ENCODE measurements at regions not wholly inside any gene's neighbourhood (a gene's known extent, or its start where the extent isn't known, plus 50 kb on each side); places are given as distances from the start of the nearest gene placed in this dataset.
"Not testable (repeated sequence)": the region's sequence is repeated elsewhere in the genome, so short reads cannot be mapped to it uniquely, and the experiment has no call there.

DNA sequence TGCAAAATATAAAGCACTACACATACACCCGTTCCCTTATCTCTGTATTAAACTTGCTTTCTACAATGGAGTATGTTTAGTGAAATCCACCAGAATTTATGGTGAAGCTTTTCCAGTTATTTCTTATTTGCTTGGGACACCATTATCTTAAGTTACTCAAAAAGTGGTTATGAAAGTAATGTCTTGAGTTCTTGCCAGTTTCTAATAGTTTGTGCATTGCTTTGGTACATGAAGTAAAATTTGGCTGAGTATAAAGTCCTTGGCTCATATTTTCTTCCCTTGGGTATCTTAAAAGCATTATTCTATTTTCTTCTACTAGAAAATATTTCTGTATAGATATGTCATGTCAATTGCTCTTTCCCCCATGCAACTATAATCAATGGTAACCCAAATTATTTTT, 85.2 kb downstream of the POLR1F start:
- no peak for DNase-seq

DNA sequence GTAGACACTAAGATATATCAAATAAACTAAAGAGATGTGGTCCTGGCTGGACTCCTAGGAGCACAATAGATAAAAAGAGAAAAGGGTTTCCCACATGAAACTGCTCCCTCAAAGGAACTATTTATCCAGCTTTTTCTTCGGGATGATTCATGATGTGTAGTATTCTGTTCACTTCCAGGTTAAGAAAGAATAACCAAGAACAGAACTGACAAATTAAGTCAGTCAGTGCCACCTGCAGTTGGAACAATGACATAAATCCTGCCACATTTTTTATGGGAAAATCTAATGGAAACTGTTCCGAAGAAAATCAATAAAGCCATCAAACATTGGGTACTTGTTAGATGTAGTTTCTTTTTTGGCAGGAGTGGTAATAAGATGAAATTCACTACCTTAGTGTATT, 87.1 kb downstream of the POLR1F start:
- peak; percentile 18 for DNase-seq

DNA sequence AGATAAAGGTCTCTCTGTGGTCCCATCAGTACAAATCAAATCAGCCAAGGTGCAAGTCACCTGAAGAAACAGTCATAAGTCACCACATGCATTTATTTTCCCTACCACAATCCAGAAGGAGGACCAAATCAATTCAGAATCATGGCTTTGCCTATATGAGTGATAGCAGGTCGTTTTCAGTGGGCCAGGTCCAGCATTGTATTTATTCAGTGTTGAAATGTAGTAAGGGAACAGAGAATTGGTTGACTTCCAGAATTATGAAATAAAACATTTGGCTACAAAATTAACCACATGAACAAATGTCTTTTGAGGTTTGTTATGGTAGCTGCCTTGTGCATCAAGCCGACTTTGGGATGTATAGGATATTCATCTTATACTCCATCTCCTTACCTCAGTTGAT, 88.4 kb downstream of the POLR1F start:
- peak; percentile 4 for DNase-seq

DNA sequence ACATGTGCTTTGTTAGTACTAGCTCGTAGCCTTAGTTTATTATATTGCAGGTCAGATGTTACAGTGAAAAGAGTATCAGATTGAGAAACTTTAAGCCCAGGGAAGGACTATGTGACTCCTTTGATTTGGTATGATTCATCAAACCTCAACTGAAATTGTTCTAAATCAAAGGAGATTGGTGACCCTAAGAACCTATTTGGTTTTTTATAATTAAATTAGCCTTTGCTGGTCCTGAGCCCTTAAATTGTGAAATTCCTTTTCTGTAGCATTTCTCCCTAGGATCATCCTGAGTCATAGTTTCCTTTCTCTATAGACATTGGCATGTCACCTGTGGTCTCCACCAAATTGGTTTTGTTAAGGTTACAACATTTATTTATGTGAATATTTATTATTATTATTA, 89.7 kb downstream of the POLR1F start:
- DNase-seq: peak; percentile 3

DNA sequence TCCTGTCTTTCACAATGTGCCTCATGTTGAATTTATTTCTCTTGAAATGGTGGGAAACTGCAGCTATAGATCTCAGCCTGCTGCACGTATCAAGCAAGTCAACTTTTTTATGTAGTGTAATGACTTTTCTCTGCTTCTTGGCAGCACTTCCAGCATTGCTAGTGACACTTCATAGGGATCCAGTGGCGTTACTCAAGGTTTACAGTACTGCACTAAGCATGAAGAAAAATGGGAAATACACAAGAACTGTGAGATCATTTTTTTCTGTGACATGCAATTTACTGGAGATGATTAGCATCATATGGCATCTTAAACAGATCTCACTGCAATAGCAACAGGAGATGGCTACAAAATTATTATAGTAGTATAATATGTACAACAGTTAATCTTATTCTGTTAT, 90.9 kb downstream of the POLR1F start:
- no peak for DNase-seq

DNA sequence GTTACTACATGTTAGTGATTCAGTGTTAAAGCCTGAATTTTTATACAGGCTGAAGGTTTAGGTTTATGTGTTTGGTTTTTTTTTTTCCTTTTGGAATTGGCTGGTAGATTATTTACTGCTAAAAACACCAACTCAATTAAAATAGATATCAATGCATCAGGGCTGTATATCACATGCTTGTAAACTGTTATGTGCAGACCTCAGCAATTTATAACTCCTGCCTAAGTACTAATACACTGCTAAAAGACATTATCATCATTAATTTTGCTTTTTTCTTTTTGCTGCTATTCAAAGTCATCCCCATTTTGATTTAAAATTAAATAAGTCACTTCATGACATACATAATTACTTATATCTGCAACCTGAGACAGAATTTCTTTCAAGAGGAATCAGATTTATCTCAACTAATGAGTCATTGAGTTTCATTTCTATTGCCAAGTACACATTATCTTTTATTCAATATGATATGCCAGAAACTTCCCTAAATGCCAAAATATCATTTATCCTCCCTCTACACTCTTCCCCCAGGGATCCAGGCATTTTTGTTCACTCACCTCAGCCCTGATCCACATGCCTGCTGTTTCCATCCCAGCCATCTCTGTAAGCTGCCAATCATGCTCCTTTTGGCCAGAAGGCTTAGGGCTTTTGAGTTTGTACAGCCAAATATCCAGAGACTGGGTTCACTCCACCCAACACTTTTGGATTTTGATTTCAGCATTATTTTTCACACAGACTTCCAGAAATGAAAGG, 98.5 kb downstream of the POLR1F start:
- DNase-seq: no peak

DNA sequence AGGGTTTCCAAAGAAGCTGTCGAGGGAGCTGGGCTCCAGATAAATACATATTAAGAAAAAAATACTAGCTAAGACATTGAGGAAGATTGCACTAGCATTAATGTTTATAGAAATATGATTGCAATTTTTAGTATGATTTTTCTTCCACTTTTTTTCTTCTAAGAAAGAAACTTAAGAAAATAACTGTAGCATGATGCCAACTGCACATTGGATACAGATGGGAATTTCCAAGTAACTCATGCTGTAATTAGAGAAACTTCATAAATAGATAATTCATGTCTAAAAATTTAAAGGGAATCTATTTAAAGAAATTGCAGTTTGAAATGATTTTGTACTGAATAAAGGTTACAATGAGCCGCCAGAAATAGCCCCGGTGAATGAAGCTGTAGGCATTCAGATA, 119.4 kb downstream of the POLR1F start:
- no peak for DNase-seq

DNA sequence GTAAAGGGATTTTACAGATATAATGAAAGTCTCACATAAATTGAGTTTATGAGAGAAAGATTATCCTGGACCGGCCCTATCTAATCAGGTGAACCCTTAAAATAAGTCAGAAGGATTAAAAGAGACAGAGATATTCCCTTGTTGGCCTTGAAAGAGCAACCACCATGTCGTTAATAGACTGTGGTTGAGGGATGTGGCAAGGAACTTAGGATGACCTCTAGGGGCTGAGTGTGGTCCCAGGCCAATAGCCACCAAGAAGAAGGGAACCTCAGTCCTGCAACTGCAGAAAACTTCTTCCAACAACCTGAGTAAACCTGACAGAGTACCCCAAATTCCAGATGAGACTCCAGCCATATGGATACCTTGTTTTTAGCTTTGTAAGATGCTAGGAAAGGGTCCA, 121.5 kb downstream of the POLR1F start:
- DNase-seq: peak; percentile 9

DNA sequence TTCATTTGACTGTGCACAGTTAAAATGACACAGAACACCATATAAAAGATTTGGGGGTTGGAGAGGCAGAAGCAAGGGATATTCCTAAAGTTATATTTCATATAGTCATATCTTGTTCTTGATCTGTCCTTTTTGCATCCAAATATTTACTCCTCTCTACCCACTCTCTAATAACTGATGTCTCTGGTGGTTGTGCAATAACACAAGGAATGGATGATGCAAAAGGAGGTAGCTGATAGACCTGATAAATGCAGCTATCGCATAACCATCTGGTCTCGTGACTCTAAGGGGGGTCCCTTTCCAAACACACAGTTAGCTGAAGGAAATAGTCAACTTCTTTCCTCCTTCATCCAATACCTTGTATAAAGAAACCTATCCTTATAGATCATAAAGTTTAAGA, 123.1 kb downstream of the POLR1F start:
- no peak for DNase-seq

DNA sequence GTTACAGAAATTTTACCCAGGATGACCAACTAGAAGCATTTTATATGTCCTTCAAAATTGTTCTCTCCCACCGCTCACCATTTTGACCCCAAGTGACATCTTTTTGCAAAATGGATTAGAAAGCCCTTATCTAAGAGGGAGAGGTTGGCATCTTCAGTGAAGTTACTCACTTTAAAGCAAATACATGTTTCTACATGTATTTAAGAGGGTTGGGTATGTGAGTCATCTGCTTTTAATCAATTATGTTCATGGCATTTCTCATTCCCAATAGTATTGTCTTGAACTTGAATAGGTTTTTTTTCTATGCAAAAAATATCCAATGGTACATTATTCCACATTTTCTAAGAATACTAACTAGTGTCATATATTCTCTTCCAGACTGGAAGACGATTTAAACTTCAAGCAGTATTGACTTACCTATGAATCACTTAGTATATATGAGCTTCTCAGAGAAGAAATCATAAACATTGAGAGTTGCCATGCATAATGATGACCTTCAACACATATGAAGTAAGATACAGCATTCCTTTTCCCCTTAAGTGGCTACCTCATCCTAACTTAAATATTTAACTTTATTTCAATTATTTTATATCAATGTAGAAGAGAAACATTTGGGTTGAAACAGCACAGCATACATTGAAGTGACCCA, 132.8 kb downstream of the POLR1F start:
- DNase-seq: no peak

DNA sequence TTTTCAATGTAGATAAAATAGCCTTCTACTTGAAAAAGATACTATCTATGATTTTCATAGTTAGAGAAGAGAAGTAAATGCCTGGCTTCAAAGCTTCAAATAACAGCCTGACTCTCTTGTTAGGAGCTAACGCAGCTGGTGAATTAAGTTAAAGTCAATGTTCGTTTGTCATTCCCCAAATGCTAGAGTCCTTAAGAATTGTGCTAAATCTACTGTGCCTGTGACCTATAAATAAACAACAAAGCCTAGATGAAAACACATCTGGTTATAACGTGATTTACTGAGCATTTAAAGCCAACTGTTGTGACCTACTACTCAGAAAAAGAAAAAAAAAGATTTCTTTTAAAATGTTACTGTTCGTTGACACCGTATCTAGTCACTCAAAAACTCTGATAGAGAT, 134.7 kb downstream of the POLR1F start:
- no peak for DNase-seq

DNA sequence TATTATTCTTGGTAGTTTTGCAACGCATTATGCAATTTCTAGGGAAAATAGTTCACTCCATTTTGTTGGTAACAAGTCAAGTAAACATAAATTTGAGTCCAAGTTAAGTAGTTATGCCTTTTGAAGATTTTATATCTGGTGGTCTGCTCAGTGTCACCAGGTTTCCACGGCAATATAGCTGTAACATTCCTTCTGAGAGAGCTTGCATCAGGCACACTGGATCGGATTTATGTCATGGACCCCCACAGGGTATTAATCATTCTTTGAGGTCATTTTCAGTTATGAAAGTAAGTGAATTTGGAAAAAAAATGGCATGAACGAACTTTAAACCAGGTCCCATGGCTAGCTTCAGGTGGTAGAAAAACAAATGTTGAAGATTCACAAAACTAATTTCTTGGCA, 136.3 kb downstream of the POLR1F start:
- DNase-seq: peak; percentile 15

DNA sequence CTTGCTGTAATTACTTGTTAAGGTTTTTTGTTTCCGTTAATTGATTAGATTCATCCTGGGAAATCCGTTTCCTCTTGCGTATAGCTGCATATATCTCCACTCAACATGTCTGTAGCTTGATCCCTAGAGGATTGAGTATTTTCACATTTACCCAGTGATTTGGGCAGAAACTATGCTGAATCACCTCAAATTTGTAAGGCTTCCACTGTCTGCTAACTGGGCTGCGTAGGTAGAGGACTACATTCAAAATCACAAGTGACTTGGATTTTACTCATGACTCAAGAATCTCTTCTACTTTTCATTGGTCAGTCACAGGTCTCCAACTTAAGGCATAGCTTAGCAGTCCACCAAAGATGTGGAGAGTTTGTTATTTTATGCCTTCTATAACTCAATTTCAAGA, 141.8 kb downstream of the POLR1F start:
- peak; percentile 57 for DNase-seq

DNA sequence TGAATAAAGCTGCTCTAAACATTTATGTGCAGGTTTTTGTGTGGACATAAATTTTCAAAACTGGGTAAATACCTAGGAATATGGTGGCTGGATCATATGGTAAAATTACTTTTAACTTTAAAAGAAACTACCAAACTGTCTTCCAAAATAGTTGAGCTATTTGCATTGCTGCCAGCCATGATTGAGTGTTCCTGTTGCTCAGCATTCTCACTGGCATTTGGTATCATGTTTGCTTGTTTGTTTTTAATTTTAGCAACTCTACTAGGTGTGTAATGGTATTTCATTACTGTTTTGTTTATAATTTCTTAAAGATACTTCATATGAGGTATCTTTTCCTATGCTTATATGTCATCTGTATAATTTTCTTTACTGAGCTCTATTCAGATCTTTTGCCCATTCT, 143.2 kb downstream of the POLR1F start:
- no peak for DNase-seq

DNA sequence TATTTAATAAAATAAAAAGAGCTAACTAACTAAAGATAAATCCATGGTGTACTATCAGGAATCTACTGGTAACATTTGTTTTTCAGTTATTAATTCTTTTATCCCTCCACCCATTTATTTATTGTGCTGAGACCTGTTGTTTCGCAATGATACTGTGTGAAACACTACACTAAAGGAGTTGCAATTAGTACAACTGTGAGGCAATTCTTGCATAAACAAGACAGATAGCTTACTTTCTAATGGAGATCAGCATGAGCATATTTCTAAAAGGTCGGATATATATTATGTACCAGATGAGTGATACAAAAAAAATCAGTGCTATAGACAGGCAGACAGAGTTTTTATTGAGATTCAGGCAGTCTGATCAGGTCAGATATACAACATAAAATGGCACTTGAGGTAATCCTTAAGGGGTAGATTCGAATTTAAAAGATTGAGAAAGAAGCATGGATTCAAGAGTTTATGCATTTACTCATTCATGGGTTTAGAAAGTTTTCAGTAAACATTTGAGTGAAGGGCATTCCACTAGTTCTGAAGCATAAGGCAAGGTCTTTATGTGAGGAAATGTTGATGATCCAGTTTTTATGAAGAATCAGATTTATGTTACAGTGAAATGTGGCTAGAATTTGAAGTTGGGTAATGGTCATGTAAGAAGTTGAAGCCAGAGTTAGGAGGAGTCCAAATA, 147.6 kb downstream of the POLR1F start:
- DNase-seq: peak; percentile 20

DNA sequence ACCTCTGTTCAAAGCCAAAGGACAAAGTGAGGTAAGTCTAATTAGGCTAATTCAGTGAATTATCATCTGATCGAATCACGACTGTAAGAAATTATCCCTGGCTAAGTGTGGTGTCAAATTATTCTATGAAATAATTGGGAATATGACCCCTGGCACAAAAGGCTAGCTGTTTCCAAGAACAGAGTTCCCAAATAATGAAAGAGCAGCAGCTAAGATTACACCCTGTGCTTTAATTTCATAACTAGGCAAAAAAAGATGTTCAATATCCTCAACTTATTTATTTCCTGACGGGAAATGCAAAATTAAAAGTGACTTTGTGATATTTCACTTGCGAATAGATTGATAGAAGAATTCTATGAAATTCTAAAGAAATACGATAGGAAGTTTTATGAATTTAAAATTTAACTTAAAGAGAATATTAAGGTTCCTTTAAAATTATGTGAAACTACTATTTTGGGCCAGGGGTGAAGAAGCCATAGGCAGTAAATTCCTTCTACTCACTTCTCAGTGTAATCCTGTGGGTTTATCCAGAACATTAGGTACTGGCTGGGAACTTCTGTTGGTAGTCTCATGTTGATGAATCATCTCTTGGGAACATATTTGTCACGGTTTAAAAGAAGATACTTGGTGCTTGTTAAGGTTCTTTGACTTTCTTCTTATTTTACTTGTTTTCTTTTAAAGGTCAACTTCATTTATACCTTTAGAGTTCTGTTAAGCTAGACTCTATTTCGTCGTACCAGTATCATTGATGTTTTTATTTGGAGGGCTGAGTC, 148.5 kb downstream of the POLR1F start:
- DNase-seq: peak; percentile 77

DNA sequence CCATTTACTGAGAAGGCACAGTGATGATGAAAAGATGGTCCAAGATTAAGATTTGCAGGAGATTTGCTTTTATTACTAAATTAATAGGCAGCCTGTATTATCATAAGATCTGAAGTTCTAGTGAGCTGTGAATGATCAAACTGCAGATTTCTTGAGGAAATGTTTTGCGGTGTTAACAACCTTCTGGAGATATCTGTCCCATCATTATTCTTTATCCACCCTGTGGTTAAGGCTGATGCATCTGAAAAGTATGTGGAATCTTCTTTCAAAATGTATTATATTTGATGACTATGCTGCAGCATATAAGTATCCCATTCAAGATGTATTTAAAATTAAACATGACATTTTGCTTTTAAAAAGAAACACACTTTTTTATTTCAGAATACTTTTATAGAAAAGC, 150.3 kb downstream of the POLR1F start:
- peak; percentile 84 for DNase-seq

DNA sequence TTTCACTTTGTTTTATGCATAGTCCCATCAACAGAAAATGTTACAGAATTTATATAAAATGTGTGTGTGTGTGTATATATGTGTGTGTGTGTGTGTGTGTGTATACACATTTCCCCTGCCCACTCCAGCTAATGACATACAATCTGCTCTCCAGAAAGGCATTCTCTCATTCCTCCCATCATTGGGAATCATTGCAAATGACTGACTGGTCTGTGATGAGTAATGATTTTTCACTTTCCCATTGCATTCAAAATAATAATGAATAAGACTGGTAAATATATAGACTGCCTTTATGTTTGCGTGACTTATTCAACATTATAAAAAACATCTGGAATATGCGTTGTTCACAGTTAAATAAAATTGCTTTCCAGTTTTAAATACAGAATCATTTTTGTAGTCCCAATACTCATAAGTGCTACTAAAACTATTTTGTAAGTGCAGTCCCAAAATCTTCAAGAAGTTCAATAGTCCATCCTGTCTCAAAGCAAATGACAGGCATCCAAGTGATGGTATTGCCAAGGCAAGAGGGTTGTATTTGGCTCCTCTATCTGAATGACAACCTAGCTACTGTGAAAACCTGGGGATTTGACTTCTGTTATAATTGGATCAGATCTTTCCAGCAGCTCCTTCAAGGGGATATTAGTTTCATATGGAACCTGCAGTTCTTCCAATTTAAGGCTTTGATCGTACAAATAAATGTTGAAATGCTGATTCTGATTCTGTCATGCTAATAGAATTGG, 150.9 kb downstream of the POLR1F start:
- peak; percentile 49 for DNase-seq

DNA sequence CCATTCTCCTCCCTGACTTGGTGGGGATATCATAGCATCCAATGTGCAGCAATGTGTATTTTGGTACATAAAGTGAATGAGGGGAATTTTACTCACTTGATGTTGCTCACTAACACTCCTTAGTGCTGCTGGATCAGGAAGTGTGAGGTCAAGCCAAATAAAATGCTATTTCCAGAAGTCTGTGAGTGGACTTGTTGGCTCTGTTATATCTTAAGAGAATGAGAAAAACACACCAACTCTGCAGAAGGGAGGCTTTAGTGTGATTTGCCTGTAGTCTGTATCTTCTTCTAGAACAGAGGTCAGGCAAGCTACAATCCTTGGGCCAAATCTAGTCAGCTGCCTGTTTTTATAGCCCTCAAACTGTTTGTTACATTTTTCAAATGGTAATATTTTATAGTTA, 154.3 kb downstream of the POLR1F start:
- DNase-seq: no peak

DNA sequence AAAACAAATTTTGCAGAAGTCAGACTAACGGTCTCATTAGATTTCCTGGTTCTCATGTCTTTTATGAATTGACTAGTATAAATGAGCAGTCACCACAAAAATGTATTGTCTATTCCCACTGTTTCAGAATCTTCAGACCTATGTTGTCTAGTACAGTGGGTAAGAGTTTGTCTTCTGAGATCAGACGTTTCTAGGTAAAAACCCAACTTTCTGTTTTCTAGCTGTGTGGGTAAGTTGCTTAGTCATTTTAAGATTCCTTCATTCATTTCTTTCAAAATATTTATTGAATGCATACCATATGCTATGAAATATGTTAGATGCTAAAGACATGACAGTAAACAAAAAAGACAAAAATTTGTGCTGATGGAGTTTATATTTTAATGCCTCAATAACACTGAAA, 156.3 kb downstream of the POLR1F start:
- no peak for DNase-seq

DNA sequence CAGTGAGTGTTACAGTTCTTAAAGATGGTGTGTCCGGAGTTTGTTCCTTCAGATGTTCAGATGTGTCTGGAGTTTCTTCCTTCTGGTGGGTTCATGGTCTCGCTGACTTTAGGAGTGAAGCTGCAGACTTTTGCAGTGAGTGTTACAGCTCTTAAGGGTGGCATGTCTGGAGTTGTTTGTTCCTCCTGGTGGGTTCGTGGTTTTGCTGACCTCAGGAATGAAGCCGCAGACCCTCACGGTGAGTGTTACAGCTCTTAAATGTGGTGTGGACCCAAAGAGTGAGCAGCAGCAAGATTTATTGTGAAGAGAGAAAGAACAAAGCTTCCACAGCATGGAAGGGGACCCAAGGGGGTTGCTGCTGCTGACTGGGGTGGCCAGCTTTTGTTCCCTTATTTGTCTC, 159.6 kb downstream of the POLR1F start:
- DNase-seq: not testable (repeated sequence)

DNA sequence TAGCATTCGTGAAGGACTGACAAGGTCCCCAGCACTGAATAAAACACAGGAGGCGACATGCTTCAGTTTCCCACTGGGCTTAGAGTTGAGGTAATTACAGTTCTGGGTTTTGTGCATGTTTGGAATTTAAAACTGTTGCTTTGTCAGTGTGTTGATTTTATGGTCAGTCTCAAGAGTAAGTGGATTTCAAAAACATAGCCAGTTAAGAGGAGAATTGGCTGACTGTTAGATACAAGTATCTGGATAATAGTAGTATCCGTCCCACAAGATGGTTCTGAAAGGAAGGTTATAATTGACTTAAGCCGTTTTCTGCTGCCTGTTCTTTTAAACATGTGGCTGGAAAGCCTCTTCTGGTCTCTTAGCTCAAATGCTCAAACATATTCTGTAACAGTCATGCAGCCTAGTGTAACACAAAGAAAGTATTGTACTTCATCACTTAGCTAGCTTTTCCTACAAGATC, 170.9 kb downstream of the POLR1F start:
- DNase-seq: no peak

DNA sequence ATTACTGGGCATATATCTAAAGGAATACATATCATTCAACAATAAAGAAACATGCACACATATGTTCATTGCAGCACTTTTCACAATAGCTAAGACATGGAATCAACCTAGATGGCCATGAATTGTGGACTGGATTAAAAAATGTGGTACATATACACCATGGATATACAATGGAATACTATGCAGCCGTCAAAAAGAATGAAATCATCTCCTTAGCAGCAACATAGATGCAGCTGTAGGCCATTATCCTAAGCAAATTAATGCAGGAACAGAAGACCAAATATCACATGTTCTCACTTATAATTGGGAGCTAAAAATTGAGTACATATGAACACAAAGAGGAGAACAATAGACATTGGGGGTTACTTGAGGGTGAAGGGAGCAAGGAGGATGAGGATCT, 175.6 kb downstream of the POLR1F start:
- DNase-seq: no peak
